Keratinocyte (primary cell): ENCODE measurements at regions not wholly inside any gene's neighbourhood (a gene's known extent, or its start where the extent isn't known, plus 50 kb on each side); places are given as distances from the start of the nearest gene placed in this dataset.

Experiments
- DNase-seq: peaks from one replicate; pipeline ENCODE4 v3.0.0-alpha.2; 2011; ENCODE audit warnings: low read depth, missing footprints, low spot score
- FAIRE-seq: peaks from 2 replicates; lab custom pipeline; 2011; peaks lifted over from hg19 to GRCh38; lab: Jason Lieb, UNC
- H2AFZ ChIP-seq: 2 replicates; pipeline ENCODE4 v1.6.0; 2012; ENCODE audit warnings: low read length, control low read depth, inconsistent platforms; ENCODE audit not compliant: control insufficient read depth
- H3K27ac ChIP-seq: 2 replicates; pipeline ENCODE4 v1.5.1; 2011; ENCODE audit warnings: low read length; ENCODE audit not compliant: control insufficient read depth, insufficient read depth
- H3K27me3 ChIP-seq: 3 replicates; pipeline ENCODE4 v1.6.0; 2011; ENCODE audit warnings: low read length; ENCODE audit not compliant: control insufficient read depth, insufficient read depth; ENCODE audit errors: extremely low read depth
- H3K36me3 ChIP-seq, 2 experiments: 2 replicates in 1 of 2; 3 replicates in 1 of 2; pipeline ENCODE4 v1.5.1; 2011; ENCODE audit warnings: low read length in 2 of 2, mild to moderate bottlenecking in 1 of 2; ENCODE audit not compliant: control insufficient read depth in 2 of 2, insufficient read depth in 2 of 2; ENCODE audit errors: extremely low read depth in 1 of 2
- H3K4me1 ChIP-seq: 3 replicates; pipeline ENCODE4 v1.5.1; 2011; ENCODE audit warnings: low read length; ENCODE audit not compliant: control insufficient read depth, insufficient read depth; ENCODE audit errors: extremely low read depth
- H3K4me2 ChIP-seq: 3 replicates; pipeline ENCODE4 v1.6.0; 2011; ENCODE audit warnings: low read depth, low read length; ENCODE audit not compliant: control insufficient read depth, insufficient read depth; ENCODE audit errors: extremely low read depth
- H3K4me3 ChIP-seq, 3 experiments: fragments of 200-600 bp in 1 of 3; sonication (generic) in 1 of 3; 2 replicates in 2 of 3; 3 replicates in 1 of 3; pipeline ENCODE4 v1.5.1; 2011 to 2016; ENCODE audit warnings: low read length in 3 of 3, mild to moderate bottlenecking in 3 of 3, control low read depth in 2 of 3, inconsistent platforms in 1 of 3, low read depth in 1 of 3, mixed read lengths in 1 of 3, mixed run types in 1 of 3, moderate library complexity in 1 of 3; ENCODE audit not compliant: control insufficient read depth in 2 of 3, insufficient read depth in 2 of 3; ENCODE audit errors: extremely low read depth in 1 of 3
- H3K79me2 ChIP-seq: 2 replicates; pipeline ENCODE4 v1.6.0; 2012; ENCODE audit warnings: low read length; ENCODE audit not compliant: control insufficient read depth, insufficient read depth
- H3K9ac ChIP-seq: 3 replicates; pipeline ENCODE4 v1.6.0; 2011; ENCODE audit warnings: low read length; ENCODE audit not compliant: control insufficient read depth, insufficient read depth; ENCODE audit errors: extremely low read depth
- H3K9me1 ChIP-seq: 3 replicates; pipeline ENCODE4 v1.6.0; 2011; ENCODE audit warnings: low read length; ENCODE audit not compliant: control insufficient read depth, insufficient read depth; ENCODE audit errors: extremely low read depth
- H3K9me3 ChIP-seq: 2 replicates; pipeline ENCODE4 v1.5.1; 2012; ENCODE audit warnings: low read depth, low read length; ENCODE audit not compliant: control insufficient read depth
- H4K20me1 ChIP-seq: 3 replicates; pipeline ENCODE4 v1.6.0; 2011; ENCODE audit warnings: low read length; ENCODE audit not compliant: control insufficient read depth, insufficient read depth; ENCODE audit errors: extremely low read depth
- CTCF ChIP-seq, 3 experiments: IDR thresholded peaks in 1 of 3; conservative IDR thresholded peaks in 1 of 3; optimal IDR thresholded peaks in 1 of 3; 2 replicates in 2 of 3; 3 replicates in 1 of 3; pipeline versions ENCODE3 to v1.5.1; 2011; ENCODE audit warnings: low read length in 3 of 3, mild to moderate bottlenecking in 3 of 3, moderate library complexity in 2 of 3, control low read depth in 1 of 3, inconsistent platforms in 1 of 3; ENCODE audit not compliant: insufficient read depth in 2 of 3; ENCODE audit errors: extremely low read depth in 1 of 3
- EZH2 ChIP-seq: IDR thresholded peaks from one replicate; pipeline ENCODE4 v1.6.1; 2012; ENCODE audit warnings: inconsistent platforms, mild to moderate bottlenecking, low read length, moderate library complexity
- dilution Hi-C: fragments of 300-500 bp; cut with MboI; formaldehyde crosslinking; loops from one replicate; pipeline ENCODE4 v1.7.0; 2020; ENCODE audit warnings: low sequenced_read_pairs; ENCODE audit not compliant: extremely low pct_ligation_motif_present

GRCh38 chr2:38430196-38430595, 53.1 kb upstream of the ATL2 start:
- H4K20me1 ChIP-seq: no peaks in the 10 kb centered on the region
- dilution Hi-C loops: no loop called here
- peaks cover 19% of the 10 kb centered on the region for H3K4me1 ChIP-seq
- no peak overlapping the region for H3K9ac ChIP-seq
- H2AFZ ChIP-seq: no peak overlapping the region
- no peaks in the 10 kb centered on the region for H3K9me1 ChIP-seq
- no peaks in the 10 kb centered on the region for H3K79me2 ChIP-seq
- no peak overlapping the region for H3K4me2 ChIP-seq
- no peak for TF ChIP-seq EZH2
- TF ChIP-seq CTCF (optimal IDR thresholded peaks at IDR 0.05 in 1 of 3, IDR thresholded peaks at IDR 0.05 in 1 of 3, conservative IDR thresholded peaks at IDR 0.05 in 1 of 3; ENCODE audit: extremely low read depth in 1 of 3, insufficient read depth in 2 of 3, low read length in 3 of 3): no peak
- FAIRE-seq (no peak), DNase-seq (no peak)
- H3K27ac ChIP-seq: no peak overlapping the region
- no peaks in the 10 kb centered on the region for H3K27me3 ChIP-seq
- no peak overlapping the region for H3K4me3 ChIP-seq
- peaks cover 2% of the 10 kb centered on the region for H3K9me3 ChIP-seq
- H3K36me3 ChIP-seq: no peaks in the 10 kb centered on the region

GRCh38 chr2:38427936-38428335, 50.9 kb upstream of the ATL2 start:
- no peak overlapping the region for H3K9ac ChIP-seq
- H3K27me3 ChIP-seq: no peaks in the 10 kb centered on the region
- no peaks in the 10 kb centered on the region for H3K9me1 ChIP-seq
- no peak overlapping the region for H2AFZ ChIP-seq
- H4K20me1 ChIP-seq: no peaks in the 10 kb centered on the region
- no peak overlapping the region for H3K27ac ChIP-seq
- FAIRE-seq (no peak), DNase-seq (no peak)
- H3K4me1 ChIP-seq: peaks cover 3% of the 10 kb centered on the region
- dilution Hi-C loops: no loop called here
- no peaks in the 10 kb centered on the region for H3K9me3 ChIP-seq
- H3K36me3 ChIP-seq: no peaks in the 10 kb centered on the region
- no peak overlapping the region for H3K4me3 ChIP-seq
- H3K4me2 ChIP-seq: no peak overlapping the region
- TF ChIP-seq CTCF (optimal IDR thresholded peaks at IDR 0.05 in 1 of 3, IDR thresholded peaks at IDR 0.05 in 1 of 3, conservative IDR thresholded peaks at IDR 0.05 in 1 of 3; ENCODE audit: extremely low read depth in 1 of 3, insufficient read depth in 2 of 3, low read length in 3 of 3) (no peak), EZH2 (no peak)
- no peaks in the 10 kb centered on the region for H3K79me2 ChIP-seq
